ENCODE measurements at regions not wholly inside any gene's neighbourhood (a gene's known extent, or its start where the extent isn't known, plus 50 kb on each side); places are given as distances from the start of the nearest gene placed in this dataset.

DNA sequence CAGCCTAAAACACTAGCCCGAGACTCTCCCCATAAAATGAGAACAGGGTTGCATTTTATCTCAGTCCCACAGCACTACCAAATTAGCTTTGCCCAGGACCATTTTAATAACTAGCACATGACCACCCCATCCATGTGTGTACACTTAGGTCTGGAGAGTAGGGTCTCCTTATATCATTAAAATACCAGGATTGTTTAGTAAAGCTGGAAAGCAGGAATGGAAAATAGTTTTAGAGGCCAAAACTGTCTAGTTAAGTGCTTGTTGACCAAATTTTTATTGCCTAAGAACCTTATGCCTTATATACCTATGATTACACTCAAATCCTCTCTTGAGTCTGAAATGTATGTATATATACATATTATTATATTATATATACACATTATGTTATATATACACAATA lies 608.4 kb downstream of the HDGFL1 start:
- DNase-seq, result no peak

DNA sequence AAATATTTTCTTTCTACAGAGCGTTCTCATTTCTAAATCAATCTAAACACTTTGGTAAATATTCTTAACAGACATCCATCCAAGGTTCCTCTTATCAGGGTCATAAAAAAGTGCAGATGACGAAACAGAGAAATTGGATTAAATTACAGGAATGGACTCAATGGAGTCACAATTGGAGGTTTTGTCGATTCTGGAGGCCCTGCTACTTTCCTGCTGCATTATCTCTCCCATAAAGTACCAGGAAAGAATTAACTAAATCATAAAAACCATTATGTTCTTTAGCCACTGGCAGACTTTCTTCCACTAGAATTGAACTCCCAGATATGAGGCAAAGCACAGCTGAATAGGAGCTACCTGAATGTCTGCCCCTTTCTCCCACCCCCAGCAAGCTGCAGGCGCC lies 610.6 kb downstream of the HDGFL1 start:
- DNase-seq, result peak; percentile 35

DNA sequence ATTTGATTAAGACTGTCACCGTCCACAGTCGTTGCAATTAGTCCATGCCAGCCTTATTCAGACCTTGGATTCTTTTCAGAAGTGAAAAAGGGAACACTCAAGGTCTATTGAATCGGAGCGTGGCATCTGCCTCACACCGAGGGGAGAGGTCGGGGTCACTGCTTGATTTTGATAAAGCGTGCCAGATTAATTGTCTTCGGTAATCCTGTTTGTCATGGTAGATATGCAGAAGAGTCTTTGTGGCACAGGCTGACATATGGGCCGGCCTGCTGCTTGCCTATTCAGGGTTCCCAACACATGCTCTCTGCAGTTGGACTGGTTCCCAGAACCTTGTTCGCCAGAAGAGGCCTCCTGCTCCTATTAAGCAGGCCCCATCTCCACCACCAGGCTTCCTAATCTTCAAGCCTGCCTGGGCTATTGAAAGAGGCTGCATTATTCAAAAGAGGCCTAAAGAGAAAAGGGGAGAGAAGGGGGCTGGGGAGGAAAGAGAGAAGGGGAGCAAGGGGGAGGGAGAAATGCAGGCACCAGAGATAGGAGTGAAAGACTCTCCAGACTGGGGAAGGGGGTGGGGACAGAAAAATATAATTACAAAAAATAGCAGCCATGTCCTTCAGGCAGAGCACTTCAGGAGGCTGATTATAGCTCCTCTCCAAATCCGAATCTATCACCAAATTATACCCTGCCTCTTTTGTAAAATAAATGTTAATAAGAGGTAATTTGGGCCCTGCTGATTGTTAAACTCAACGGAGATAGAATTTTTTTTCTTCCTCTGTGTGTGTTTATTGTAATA lies 611.3 kb downstream of the HDGFL1 start:
- peak; percentile 97 for DNase-seq

DNA sequence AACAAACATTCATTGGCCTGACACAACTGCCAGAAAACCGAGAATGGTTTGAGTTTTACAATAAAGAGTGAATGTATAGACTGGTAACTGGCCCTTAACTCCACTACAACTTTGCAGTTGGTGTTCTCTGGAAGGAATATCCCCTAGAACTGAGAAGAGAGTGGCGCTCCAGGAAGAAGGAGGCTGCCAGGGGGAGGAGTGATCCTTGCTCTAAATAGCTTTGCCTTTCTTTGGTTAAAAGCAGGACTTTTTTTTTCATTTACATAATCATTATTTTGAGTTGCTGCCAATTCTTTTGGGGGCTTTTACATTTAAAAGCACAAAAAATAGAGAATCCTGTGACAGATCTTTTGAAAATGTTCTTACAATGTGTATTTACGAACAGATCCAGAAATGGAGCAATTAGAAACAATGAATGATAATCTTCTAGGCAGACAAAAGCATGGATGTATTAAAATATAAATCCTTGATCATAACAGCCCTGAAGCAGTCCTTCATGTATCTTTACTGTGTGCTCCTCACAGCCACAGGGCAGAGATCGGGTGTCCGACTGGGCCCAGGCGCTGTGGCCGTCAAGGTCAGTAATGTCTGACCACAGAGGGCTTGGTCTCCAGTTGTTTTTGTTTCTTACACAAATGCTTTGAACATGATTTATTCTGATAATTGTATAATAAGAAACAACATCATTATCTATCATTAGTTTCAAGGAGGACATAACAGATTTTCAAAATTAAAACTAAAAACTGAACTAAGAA lies 612.2 kb downstream of the HDGFL1 start:
- DNase-seq, result peak; percentile 1

DNA sequence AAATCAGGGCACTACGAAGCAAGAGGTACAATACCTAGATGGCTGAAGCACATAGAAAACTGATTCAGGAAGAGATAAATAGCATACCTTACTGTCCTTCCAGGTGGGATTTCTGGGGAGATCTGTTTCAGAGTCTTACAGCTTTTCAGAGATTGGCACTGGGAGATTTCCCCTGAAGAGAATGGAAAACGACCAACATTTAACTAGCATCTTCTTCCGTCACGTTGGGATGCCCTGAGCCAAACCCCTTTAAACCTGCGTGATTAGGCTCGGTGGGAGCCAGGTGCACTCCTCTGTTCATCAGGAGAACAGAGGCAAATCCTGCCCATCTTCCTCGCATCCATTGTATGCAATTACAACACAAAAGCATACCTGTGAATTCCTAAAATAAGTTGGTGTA lies 614.5 kb downstream of the HDGFL1 start:
- DNase-seq, result no peak

DNA sequence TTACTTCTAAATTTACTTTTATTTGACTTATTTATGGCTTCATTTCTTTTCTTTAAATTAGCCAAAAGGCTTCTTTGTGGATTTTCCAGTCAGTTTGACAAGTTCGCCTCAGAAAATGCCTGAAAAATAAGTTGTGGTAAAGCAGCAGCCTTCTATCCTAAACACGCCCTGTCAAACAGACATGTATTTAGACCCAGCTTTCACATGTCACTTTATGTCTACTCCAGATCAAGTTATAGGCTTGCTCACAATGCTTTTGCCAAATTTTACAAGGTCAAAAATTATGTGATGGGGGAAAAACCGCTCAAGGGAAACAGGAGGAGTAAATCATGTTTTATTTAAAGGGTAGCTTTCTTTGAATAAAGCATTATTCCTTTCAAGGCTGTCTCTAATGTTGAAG lies 615.0 kb downstream of the HDGFL1 start:
- DNase-seq, result no peak

DNA sequence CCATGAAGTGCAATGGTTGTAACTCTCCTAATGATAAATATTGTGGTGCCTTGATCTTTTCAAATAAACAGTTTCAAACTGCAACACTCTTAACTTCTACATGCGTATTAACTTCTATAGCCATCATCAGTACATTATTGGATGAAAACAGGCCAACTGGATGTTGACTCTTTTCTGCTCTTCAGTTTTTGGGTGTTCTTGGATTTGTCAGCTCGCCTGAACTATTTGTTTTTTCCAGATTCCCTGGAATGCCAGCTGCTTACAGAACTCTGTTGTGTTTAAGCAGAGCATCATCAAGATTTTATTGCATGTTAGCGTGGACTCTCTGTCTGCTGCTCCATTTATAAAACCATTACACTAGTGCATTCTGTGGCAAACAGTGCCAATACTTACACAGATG lies 626.1 kb downstream of the HDGFL1 start:
- DNase-seq, result no peak

DNA sequence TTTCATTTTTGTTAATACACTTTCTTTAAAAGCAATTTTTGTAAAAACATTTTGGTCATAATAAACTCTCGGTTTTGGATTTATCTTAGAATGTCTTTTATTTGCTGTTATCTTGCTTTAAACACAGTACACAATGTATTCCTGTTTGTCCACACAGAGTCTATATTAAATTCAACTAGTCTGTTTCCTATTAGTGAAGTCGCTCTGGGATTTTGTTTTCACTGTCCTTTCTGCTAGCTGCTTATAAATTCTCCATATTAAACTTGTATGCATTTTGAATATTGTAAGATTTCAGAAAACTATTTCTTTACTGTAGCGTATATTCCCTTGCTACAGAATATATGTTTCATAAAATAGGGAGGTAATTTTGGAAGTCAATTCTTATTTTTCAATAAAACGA lies 630.2 kb downstream of the HDGFL1 start:
- no peak for DNase-seq

DNA sequence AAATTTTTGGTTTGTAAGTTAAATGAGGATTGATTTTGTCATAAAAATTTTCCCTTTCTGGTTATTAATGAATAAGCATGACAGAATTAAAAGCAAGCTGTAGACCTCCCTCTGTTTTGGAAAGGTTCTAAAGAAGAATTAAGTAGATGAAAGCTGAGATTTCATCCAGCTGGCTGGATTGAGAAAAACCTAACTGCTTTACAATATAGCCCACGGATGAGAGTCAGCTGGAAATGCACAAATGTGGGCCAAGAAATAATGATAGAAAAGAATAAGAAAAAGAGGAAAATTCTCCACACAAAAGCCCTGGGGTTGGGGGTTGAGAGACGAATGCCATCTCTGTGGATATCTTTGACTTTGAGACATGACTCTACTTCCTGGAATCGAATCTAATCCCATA lies 631.6 kb downstream of the HDGFL1 start:
- no peak for DNase-seq

DNA sequence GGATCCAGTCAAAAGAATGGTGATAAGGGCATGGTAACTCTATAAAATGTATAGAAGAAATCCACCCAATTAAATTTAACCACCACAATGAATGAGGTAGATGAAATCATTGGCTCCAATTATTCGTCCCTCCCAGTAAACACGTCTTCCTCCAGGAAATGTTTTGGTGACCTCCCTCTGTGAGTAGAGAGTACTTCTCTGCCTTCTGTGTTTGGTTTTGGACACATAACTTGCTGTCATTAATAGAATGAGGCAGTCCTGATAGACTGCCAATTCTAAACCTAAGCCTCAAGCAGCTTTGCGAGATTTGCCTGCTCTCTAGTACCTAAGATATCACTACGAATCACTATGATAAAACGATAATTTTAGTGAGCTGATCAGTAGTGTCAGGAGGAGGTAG lies 632.8 kb downstream of the HDGFL1 start:
- no peak for DNase-seq

DNA sequence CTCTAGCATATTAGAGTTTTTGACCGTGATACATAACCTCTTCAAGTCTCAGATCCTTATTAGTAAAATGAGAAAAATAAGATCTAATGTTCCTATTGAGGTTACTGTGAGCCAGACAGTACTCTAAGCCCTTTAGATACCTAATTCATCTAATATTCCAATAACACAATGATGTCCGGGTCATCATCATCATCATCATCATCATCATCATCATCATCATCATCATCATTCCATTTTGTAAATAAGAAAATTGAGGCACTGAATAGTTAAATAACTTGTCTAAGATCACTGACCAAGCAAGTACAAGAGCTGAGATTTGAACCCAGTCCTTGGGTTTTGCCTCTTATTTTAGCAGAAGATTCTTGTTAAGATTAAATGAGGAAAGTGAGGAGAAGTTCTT lies 643.0 kb downstream of the HDGFL1 start:
- DNase-seq, result no peak

DNA sequence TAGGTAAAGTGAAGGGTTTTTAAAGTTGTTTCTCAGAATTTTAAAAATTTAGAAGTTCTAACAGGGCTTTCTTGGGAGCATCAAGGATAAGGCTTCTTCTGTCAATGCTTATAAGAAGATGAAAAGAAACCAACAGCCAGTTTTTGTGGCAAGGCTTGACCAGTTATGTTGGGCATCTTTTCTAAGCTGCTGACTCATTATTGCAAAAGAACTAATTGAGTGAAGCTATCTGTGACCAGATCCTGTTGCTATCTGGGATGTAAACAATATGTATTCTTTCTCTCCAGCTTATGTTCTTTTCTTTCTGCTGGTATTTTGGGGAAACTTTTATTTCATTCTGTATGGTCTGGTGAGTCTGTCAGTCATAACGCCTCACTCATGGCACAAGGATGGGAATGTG lies 643.8 kb downstream of the HDGFL1 start:
- DNase-seq, result no peak

DNA sequence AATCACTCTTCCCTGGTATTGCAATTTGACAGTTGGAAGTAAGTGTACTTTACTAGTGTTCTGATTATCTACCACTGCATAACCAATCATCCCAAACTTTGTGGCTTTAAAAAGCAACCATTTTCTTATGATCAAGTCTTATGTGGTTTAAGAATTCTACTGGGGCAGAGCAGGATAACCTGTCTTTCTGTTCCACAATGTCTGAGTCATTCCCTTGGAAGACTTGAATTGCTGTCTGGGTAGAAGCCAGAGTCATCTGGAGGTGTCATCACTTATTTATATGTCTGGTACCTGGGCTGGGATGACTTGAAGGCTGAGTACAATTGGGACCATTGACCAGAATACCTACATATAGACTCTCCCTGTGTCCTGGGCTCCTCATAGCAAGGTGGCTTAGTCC lies 644.3 kb downstream of the HDGFL1 start:
- DNase-seq, result no peak

DNA sequence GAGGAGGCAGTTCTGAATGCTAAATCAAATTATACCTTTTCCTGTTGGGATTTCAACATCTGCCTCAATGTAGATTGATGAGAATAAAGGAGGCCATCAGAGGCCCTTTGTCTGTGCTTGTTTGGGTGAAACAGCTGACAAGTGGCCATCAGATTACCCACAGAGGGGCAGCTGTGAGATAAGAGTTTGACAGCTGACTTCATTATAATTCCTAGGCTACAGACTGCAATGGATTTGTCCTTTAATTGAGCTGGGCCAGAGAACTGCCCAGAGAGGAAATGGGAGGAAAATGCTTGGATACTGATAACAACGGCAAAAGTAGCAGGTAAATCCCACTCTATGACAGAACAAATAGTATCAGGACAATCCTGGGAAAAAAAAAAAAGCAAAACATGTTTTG lies 649.4 kb downstream of the HDGFL1 start:
- DNase-seq, result no peak

DNA sequence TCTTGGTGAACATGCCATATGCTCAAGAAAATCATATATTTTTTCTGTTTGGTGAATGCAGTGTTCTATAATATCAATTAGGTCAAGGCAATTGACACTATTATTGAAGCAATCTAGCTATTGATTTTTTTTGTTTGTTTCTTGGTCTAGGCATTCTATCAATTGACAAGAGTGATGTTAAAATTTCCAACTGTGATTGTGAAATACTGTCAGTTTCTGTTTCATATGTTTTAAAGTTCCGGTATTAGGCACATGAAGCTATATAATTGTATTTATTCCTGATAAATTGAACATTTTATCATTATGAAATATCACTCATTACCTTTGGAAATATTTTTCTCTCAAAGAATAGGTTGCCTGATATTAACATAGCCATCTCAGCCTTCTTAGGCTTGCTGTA lies 653.4 kb downstream of the HDGFL1 start:
- no peak for DNase-seq

DNA sequence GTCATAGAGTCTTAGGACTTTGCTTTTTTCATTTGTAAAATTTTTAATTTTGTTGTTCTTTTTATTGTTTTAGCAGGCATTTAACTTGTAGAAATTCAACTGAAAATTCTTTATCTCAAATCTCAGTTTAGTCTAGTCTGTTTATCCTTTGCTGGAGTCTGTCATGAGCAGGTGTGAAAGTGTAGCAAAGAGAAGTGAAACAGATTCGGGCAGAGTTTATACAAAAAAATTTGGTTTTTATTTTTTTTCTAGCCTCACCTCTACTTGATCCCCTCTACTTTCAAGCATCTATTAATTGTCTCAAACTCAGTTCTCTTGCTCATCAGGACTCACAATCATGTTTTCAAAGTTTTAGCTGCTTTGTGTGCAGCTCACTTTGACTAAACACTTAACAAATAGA lies 655.2 kb downstream of the HDGFL1 start:
- no peak for DNase-seq

DNA sequence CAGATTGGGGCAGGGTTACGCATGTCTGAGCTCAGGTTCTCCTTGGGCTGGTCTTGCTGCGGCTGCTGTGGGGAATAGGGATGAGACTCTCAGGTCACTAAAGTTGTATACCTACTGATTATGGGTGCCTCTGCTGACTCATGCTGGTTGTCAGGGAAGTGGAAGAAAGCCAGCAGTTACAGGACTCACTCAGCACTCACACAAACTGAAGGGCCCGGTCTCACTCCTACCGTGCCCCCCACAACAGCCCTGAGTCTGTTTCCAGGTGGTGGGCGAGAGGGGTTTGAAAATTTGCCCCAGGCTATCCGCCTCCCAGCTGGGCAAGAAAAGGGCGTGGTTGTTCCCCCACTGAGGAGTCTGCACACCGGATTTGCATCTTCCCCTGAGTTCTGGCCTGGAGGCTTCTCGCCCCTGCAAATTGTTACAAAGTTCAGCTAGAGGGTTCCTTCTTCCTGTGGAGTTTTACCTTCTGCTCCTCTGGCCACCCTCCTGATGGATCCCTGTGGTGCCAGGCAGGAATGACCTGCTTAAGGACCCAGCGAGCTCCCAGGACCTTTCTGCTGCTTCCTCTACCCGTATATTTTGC lies 659.2 kb downstream of the HDGFL1 start:
- DNase-seq, result no peak

DNA sequence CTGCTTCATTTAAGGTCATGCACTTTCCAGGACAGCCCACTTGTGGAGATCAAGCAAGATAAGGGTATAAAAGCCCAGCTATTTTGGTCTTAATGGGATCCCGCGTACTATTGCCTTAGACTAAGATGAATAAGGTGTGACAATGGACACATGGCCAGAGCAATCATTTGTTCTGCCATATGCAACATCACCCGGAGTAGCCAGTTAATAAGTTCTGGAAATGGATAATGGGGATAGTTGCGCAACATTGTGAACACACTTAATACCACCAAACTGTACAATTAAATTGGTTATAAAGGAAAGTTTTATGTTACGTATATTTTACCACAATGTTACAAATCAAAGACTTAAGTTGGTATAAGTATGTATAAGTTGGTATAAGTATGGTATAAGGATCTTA lies 674.5 kb downstream of the HDGFL1 start:
- no peak for DNase-seq

DNA sequence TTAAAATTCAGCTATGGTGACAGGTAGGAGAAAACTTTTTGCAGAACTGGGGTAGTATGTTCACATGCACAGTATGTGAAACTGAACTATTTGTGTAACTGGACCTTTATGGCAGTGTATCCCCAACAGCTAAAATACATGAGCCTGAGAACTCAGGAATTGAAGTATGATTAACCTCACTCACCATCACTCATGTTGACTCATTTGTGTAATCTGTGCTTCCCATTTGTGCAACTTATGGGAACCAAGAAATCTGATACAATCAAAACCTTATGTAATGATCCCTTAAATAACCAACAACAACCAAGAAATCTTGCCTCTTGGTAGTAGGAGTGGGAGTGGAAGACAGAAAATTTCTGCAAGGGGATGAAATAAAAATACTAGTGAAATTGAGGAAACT lies 674.9 kb downstream of the HDGFL1 start:
- DNase-seq, result no peak

DNA sequence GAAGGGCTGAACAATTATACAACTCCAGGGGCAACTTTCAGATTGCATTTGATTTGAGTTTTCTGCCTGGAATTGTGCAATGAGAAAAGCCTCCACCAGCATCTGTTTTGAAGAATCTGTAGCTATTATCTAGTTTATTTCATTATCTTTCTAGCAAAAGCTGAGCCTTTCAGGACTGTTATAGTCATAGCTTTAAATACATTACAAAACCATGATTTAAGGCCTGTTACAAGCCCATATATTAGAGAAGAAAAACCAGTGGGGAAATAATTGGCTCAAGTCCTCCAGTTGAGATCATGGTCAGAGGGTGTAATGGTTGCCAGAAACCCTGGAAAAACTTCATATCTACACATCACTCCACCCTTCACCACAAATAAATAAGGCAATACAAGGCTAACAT lies 676.2 kb downstream of the HDGFL1 start:
- DNase-seq, result no peak

DNA sequence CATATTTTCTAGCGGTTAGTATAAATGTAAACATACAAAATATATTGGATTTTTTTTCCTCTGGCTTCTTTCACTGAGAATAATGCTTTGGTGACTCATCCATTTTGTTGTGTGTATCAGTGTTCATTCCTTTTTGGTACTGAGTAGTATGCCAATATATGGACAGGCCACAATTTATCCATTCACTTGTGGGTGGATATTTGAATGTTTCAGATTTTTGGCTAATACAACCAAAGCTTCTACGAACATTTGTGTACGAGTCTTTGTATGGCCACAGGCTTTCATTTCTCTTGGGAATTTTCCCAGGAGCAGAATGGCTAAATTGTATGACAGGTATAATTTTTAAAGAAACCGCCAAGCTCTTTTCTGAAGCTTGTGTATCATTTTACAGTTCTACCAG lies 677.5 kb downstream of the HDGFL1 start:
- DNase-seq, result no peak

DNA sequence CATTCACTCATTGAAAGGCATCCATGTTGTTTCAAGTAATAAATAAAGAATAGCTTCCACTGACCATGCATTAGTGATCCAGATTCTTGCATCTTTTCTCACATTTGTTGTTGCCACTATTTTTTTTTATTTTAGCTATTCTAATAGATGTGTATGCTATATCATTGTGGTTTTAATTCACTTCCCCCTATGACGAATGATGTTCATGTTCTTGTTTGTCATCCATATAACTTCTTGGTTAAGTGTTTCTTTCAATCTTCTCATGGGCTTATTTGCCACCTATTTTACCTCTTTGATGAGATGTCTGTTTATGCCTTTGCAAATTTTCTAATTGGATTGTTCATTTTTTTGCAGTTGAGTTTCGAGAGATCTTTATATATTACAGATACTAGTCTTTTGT lies 681.2 kb downstream of the HDGFL1 start:
- DNase-seq, result no peak

DNA sequence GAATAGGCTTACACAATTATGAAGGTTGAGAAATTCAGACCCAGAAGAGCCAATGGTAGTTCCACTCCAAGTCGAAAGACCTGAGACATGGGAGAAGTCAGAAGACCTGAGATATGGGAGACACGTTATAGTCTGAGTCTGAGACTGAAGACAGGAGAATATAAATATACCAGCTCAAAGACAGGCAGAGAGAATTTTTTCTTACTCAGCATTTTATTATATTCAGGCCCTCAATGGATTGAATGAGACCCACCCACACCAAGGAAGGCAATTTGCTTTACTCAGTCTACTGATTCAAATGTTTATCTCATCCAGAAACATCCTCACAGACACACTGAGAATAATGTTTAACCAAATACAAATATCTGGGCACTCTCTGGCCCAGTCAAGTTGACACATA lies 693.5 kb downstream of the HDGFL1 start:
- DNase-seq, result no peak

DNA sequence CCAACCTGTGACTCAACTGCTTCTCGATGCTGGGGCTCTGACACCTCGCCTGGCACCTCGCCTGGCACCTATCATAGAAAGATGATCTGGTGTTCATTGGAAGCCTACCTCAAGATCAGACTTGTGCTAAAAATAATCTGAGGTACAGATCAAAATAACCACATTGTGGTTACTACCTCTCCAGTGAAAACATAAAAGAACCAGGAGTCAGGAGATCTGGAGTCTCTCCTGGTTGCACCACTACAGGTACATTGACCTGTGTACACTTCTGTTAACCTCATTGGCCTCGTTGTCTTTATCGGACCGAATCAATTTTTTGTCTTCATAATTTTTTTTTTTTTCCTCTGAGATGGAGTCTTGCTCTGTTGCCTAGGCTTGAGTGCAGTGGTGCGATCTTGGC lies 695.9 kb downstream of the HDGFL1 start:
- no peak for DNase-seq

Measured in NCI-H1694 treated with DMSO at 0.1 percent for 48 hours (cell line).